ENCODE measurements at regions not wholly inside any gene's neighbourhood (a gene's known extent, or its start where the extent isn't known, plus 50 kb on each side); places are given as distances from the start of the nearest gene placed in this dataset.

DNA sequence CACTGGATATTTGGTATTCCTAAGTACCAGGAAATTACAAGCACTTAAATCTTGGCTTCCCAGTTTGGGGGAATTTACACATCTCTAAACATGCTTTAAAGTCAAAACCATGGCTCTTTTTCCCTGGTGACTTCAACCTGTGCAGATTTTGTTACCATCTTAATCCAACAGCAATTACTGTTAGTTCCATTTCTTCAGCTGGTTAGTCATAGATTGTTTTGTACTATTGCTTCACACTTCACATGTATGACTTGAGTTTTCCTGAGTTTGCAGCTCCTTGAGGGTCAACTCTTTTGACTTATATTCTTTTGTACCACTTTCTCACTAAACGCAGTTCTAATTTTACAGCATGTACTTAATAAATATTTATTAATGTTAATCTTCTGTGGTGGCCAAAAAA lies 203.4 kb upstream of the RND3 start:
- 79% methylated on average over 1 of the region's 1 CpG for WGBS
- Histone ChIP-seq H3K4me3 (no peak overlapping the region), H3K27me3 (replicated peaks; ENCODE audit: insufficient read depth) (no peaks in the 10 kb centered on the region), H3K4me1 (replicated peaks) (no peaks in the 10 kb centered on the region), H3K27ac (no peak overlapping the region), H3K36me3 (no peaks in the 10 kb centered on the region), H3K9me3 (no peaks in the 10 kb centered on the region)
- DNase-seq (ENCODE audit: low spot score) = no peak
- intact Hi-C loops (cut with DNase I) = no loop called here
- TF ChIP-seq POLR2AphosphoS5 (IDR thresholded peaks at IDR 0.05) (no peak), POLR2A (IDR thresholded peaks at IDR 0.05) (no peak)
- TF ChIP-seq, protein P1, sequence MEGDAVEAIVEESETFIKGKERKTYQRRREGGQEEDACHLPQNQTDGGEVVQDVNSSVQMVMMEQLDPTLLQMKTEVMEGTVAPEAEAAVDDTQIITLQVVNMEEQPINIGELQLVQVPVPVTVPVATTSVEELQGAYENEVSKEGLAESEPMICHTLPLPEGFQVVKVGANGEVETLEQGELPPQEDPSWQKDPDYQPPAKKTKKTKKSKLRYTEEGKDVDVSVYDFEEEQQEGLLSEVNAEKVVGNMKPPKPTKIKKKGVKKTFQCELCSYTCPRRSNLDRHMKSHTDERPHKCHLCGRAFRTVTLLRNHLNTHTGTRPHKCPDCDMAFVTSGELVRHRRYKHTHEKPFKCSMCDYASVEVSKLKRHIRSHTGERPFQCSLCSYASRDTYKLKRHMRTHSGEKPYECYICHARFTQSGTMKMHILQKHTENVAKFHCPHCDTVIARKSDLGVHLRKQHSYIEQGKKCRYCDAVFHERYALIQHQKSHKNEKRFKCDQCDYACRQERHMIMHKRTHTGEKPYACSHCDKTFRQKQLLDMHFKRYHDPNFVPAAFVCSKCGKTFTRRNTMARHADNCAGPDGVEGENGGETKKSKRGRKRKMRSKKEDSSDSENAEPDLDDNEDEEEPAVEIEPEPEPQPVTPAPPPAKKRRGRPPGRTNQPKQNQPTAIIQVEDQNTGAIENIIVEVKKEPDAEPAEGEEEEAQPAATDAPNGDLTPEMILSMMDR (IDR thresholded peaks at IDR 0.05) = no peak

DNA sequence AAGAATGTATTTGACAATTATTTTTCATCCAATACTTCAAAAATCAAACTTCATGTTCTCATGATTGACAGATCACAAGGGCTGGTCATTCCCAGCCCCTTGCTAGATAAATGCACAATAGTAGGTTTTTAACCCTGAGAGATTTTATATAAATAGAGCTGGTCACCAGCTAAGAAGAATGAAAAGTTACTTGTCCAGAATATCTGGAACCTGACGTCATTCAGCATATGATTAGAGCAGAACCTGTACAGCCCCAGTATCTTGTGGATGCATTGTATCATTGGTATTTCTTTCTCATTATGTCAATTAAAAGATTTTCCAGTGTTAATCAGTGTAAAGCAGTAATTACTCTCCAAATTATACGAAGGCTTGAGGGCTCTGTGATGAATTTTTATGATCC lies 202.8 kb upstream of the RND3 start:
- TF ChIP-seq POLR2A (IDR thresholded peaks at IDR 0.05) (no peak), POLR2AphosphoS5 (IDR thresholded peaks at IDR 0.05) (no peak)
- TF ChIP-seq, protein P1 (IDR thresholded peaks at IDR 0.05) = no peak
- no peak for DNase-seq (ENCODE audit: low spot score)
- WGBS = 92% methylated on average over 2 of the region's 2 CpGs

DNA sequence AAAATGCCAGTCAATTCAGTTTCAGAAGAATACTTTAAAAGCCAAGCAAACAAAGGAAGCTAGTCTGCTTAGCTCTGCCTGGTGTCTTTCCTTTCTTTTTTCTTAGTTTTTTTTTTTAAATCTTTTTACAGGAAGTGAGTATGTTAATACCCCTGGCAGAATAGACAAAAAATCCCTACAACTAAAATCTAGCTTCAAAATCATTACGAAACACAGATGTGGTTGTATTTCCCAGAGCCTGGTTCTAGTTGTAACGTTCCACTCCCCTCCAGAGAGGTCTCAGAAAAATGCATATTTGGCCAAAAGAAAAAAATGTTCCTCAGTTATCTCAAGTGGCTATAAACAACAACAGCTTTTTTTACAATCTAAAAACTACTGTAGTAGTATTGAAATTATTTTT lies 202.1 kb upstream of the RND3 start:
- Histone ChIP-seq H3K36me3 (no peaks in the 10 kb centered on the region), H3K4me3 (no peak overlapping the region), H3K27me3 (replicated peaks; ENCODE audit: insufficient read depth) (no peaks in the 10 kb centered on the region), H3K4me1 (replicated peaks) (no peaks in the 10 kb centered on the region), H3K9me3 (no peaks in the 10 kb centered on the region), H3K27ac (no peak overlapping the region)
- WGBS = 88% methylated on average over 2 of the region's 2 CpGs
- DNase-seq (ENCODE audit: low spot score) = no peak
- intact Hi-C loops (cut with DNase I) = no loop called here
- TF ChIP-seq, protein P1 (IDR thresholded peaks at IDR 0.05) = no peak
- TF ChIP-seq POLR2A (IDR thresholded peaks at IDR 0.05) (no peak), POLR2AphosphoS5 (IDR thresholded peaks at IDR 0.05) (no peak)

More for the DNA sequence above, 202.8 kb upstream of the RND3 start:
- H3K36me3 ChIP-seq = no peaks in the 10 kb centered on the region
- no peaks in the 10 kb centered on the region for H3K9me3 ChIP-seq
- H3K4me1 ChIP-seq (replicated peaks) = no peaks in the 10 kb centered on the region
- H3K4me3 ChIP-seq = no peak overlapping the region
- no peaks in the 10 kb centered on the region for H3K27me3 ChIP-seq (replicated peaks; ENCODE audit: insufficient read depth)
- intact Hi-C loops (cut with DNase I) = no loop called here
- no peak overlapping the region for H3K27ac ChIP-seq

DNA sequence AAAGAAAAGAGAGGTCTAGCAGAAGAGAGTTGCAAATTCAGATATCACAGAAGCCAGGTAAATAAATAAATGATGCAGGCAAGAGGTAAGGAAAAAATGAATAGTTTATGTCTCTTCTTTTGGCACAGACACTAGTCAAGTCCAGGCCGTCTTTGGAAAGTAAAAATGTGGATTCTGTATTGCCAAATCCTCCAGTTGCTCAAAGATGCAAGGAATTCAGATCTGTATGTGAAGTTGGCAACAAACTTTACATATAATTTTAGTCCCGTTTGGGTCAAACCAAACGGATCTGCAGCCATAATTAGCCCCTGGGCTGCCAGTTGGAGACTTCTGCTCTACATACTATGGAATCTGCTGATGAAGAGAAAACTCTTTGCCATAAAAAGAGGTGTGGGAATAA lies 200.5 kb upstream of the RND3 start:
- Histone ChIP-seq H3K9me3 (no peaks in the 10 kb centered on the region), H3K36me3 (no peaks in the 10 kb centered on the region), H3K27me3 (replicated peaks; ENCODE audit: insufficient read depth) (no peaks in the 10 kb centered on the region), H3K4me1 (replicated peaks) (no peaks in the 10 kb centered on the region), H3K27ac (no peak overlapping the region), H3K4me3 (no peak overlapping the region)
- WGBS = 29% methylated on average over 3 of the region's 3 CpGs
- DNase-seq (ENCODE audit: low spot score) = no peak
- TF ChIP-seq, protein P1 (IDR thresholded peaks at IDR 0.05) = no peak
- TF ChIP-seq POLR2AphosphoS5 (IDR thresholded peaks at IDR 0.05) (no peak), POLR2A (IDR thresholded peaks at IDR 0.05) (no peak)
- intact Hi-C loops (cut with DNase I) = no loop called here

DNA sequence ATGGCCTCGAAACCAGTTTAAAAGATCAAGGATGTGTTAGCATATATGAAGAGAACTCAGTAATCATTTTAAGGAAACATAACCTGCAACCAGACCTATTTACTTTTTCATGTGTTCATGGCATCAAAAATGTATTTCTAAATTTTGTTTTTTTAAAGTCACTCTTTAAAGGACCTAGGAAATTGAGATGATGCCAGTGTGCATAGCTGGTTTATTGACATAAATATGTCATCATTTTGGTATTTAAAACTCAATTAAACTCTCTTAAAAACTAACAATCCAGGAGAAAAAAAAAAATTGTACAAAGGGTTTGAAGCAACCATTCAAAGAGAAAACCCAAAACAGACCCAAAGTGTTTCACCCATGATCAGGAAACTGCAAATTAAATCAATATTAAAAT lies 198.9 kb upstream of the RND3 start:
- Histone ChIP-seq H3K27me3 (replicated peaks; ENCODE audit: insufficient read depth) (no peaks in the 10 kb centered on the region), H3K4me3 (no peak overlapping the region), H3K4me1 (replicated peaks) (no peaks in the 10 kb centered on the region), H3K9me3 (no peaks in the 10 kb centered on the region), H3K36me3 (no peaks in the 10 kb centered on the region), H3K27ac (no peak overlapping the region)
- DNase-seq (ENCODE audit: low spot score) = no peak
- 87% methylated on average over 1 of the region's 1 CpG for WGBS
- no peak for TF ChIP-seq POLR2AphosphoS5 (IDR thresholded peaks at IDR 0.05)
- intact Hi-C loops (cut with DNase I) = no loop called here

Measured in prostate gland (tissue), 2 donors.